T follicular helper cell (primary cell): ENCODE measurements at regions not wholly inside any gene's neighbourhood (a gene's known extent, or its start where the extent isn't known, plus 50 kb on each side); places are given as distances from the start of the nearest gene placed in this dataset.
"Not testable (repeated sequence)": the region's sequence is repeated elsewhere in the genome, so short reads cannot be mapped to it uniquely, and the experiment has no call there.

Source experiments
- DNase-seq: peaks from one replicate; pipeline ENCODE4 v3.0.0-alpha.2; 2020; ENCODE audit warnings: low read depth

- no peak for DNase-seq
These were observed 260.9 kb upstream of the PLPP4 start for GRCh38 chr10:120195984-120196712.

- no peak for DNase-seq
These were observed 252.2 kb upstream of the PLPP4 start for GRCh38 chr10:120204877-120205276.

- DNase-seq, result no peak
These were observed 251.5 kb upstream of the PLPP4 start for GRCh38 chr10:120205368-120206018.

- DNase-seq, result no peak
These were observed 248.5 kb upstream of the PLPP4 start for GRCh38 chr10:120208488-120208887.

- no peak for DNase-seq
These were observed 247.8 kb upstream of the PLPP4 start for GRCh38 chr10:120209124-120209762.

GRCh38 chr10:120212275-120212674 is 244.8 kb upstream of the PLPP4 start:
- no peak for DNase-seq

- not testable (repeated sequence) for DNase-seq
These were observed 243.7 kb upstream of the PLPP4 start for GRCh38 chr10:120213283-120213682.

GRCh38 chr10:120217736-120218135 is 239.3 kb upstream of the PLPP4 start:
- DNase-seq, result no peak

- DNase-seq, result no peak
These were observed 235.0 kb upstream of the PLPP4 start for GRCh38 chr10:120221873-120222485.

GRCh38 chr10:120229641-120230040 is 227.4 kb upstream of the PLPP4 start:
- DNase-seq, result no peak

- not testable (repeated sequence) for DNase-seq
These were observed 217.3 kb upstream of the PLPP4 start for GRCh38 chr10:120239695-120240094.

GRCh38 chr10:120251821-120252442 is 205.1 kb upstream of the PLPP4 start:
- DNase-seq, result no peak

- DNase-seq, result no peak
These were observed 203.9 kb upstream of the PLPP4 start for GRCh38 chr10:120253131-120253530.

GRCh38 chr10:120260456-120260855 is 196.6 kb upstream of the PLPP4 start:
- DNase-seq, result no peak

GRCh38 chr10:120262857-120263547 is 194.0 kb upstream of the PLPP4 start:
- DNase-seq, result no peak

GRCh38 chr10:120266022-120266421 is 191.0 kb upstream of the PLPP4 start:
- DNase-seq, result no peak

- no peak for DNase-seq
These were observed 186.1 kb upstream of the PLPP4 start for GRCh38 chr10:120270906-120271305.

- DNase-seq, result no peak
These were observed 185.3 kb upstream of the PLPP4 start for GRCh38 chr10:120271696-120272095.

GRCh38 chr10:120272350-120272749 is 184.7 kb upstream of the PLPP4 start:
- DNase-seq, result no peak

- DNase-seq, result no peak
These were observed 179.0 kb upstream of the PLPP4 start for GRCh38 chr10:120278069-120278468.

- no peak for DNase-seq
These were observed 177.8 kb upstream of the PLPP4 start for GRCh38 chr10:120279196-120279595.

- no peak for DNase-seq
These were observed 174.6 kb upstream of the PLPP4 start for GRCh38 chr10:120282421-120282820.
